ENCODE measurements at regions not wholly inside any gene's neighbourhood (a gene's known extent, or its start where the extent isn't known, plus 50 kb on each side); places are given as distances from the start of the nearest gene placed in this dataset.
"Not testable (repeated sequence)": the region's sequence is repeated elsewhere in the genome, so short reads cannot be mapped to it uniquely, and the experiment has no call there.

DNA sequence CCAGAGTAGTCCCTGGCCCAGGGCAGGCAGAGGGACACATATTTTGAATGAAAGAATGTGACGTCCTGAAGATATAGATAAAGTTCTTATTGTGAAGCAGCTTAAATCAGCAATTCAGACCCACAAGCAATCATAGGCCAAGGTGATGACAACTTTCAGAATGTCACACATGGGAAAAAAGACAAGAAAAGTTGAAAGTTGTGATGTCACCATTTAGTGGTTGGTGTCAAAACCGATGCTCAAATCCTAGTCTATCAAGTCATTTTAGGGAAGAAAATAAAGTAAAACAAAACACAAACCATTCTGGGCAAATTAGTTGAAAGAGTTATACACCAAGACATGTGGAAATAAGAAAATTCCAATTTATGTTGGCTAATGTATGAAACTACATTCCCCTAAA, 710.8 kb downstream of the DOK5 start:
- DNase-seq (ENCODE audit: low read depth in 2 of 3, low spot score in 2 of 3) = no peak

DNA sequence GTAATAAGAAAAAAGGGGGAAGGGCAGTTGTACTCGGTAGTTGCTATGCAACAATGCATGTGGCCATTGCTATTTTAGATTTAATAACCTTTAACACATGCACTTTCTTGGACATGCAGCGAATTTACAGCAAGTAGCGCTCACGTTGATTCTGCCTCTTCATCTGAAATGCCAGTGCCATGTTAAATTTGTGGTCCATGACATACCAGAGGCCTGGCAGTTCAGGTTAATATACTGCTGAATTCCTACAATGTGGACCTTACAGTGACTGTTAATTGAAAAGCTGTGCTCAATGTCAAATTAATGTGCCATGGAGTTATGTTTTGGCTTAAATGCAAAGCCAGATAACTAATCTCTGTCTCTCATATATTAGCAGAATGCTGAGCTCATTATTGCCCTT, 699.7 kb downstream of the DOK5 start:
- no peak for DNase-seq (ENCODE audit: low read depth in 2 of 3, low spot score in 2 of 3)

DNA sequence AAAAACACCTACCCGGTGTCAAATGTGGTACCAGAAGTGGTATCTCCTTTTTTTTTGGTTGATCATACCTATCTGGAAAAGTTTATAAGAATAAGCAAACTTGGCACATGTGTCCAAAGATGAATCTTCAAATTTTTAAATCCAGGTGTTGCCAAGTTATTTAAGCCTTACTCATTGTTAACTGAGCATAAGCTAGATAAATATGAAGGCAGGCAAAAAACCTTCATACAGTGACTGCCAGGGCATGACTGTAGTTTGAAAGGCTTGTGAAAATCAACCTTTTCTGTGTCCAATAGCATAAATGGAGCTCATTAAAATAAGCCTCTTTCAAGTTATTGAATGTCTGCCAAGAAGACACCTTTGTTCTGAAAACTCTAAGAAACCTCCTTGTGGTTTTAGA, 699.2 kb downstream of the DOK5 start:
- no peak for DNase-seq (ENCODE audit: low read depth in 2 of 3, low spot score in 2 of 3)

DNA sequence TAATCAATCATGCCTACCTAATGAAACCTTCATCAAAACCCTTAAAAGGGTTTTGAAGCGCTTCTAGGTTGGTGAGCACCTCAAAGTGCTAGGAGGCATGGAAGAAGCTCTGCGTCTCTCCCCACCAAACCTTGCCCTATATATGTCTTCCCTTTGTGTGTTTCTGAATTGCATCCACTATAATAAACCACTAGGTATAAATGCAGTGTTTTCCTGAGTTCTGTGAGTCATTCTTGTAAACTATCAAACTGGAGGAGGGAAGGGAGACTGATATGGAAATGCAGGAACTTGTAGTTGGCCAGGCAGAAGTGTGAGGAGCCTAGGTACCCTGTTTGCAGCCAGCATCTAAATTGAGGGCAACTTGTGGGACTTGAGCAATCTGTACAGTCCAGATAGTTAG, 698.8 kb downstream of the DOK5 start:
- DNase-seq (ENCODE audit: low read depth in 2 of 3, low spot score in 2 of 3) = no peak

DNA sequence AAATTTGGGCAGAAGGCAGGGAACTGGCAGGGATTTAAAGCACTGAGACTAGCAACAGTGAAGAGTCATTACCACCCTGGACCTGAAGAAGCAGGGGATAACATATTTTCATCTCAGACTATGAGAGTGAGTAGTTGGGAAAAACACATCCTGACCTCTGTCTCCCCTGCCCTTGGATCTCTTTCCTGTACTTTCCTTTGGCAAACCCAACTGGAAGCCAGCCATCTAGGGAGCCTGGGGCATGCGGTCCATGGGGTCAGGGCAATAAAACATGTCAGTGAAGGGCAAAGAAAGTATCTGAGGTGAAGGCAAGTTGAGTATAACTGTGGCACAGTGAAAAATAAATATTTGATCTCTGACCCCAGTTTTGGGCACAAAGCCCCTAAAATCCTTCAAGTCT, 698.2 kb downstream of the DOK5 start:
- DNase-seq (ENCODE audit: low read depth in 2 of 3, low spot score in 2 of 3) = no peak

DNA sequence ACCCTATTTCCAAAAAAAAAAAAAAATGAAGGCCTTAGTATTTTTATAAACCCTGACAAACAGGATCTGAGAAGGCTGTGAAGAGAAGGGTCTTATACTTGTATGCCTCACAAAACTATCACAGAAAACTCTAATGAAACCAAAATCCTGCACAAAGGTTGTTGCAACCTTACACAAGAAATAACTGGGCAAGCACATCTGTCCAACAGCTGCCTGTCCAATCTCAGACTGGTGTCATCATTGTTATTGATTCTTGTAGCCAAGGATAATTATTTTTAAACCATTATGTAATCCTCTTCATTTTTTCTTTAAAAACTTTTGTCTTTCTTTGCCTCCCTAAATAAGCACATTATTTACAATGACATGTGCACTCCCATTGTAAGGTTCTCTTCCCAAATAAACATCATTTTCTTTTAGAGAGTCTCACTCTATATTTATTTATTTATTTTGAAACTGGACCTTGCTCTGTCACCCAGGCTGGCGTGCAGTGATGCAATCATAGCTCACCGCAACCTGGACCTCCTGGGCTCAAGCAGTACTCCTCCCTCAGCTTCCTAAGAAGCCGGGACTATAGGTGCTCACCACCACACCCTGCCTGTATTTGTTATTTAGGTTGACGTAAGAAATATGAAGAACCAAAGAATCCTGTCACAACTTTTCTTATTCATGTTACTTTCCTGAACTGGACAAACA, 697.1 kb downstream of the DOK5 start:
- no peak for DNase-seq (ENCODE audit: low read depth in 2 of 3, low spot score in 2 of 3)

DNA sequence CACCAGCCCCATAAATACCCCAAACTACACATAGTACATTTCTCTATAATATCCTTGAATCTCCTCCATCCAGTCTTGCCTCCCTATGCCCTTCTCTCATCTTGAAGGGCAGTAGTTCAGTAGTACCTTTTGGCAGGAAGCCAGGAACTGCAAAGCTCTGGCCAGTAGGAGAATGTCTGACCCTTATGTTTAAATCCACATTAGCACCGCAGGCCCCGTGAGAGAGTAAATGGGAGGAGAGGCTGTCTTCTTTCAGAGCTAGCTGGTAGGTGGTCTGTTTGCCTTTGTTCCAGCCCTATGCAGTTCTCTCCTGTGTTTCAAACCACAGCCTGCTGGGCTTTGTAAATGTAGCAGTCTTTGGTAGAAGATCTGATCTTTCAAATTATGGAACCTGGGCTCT, 690.7 kb downstream of the DOK5 start:
- DNase-seq (ENCODE audit: low read depth in 2 of 3, low spot score in 2 of 3) = no peak

DNA sequence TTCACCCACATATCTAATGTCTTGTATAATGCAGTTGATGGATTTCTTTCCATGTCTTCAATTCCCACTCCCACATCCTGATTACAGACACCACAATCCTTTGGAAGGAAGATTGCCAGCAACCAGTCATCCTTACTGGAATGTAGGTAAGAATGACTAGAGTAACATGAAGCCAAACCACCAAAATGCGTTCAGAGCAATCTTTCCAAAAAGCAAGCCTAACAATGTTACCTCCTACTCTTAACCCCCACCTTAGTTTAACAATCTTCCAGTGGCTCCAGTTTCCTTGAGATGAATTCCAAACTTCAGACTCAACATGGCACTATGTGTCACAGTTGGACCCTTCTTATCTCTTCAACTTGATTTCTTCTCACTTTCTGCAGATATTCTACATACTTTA, 685.6 kb downstream of the DOK5 start:
- DNase-seq (ENCODE audit: low read depth in 2 of 3, low spot score in 2 of 3) = no peak

DNA sequence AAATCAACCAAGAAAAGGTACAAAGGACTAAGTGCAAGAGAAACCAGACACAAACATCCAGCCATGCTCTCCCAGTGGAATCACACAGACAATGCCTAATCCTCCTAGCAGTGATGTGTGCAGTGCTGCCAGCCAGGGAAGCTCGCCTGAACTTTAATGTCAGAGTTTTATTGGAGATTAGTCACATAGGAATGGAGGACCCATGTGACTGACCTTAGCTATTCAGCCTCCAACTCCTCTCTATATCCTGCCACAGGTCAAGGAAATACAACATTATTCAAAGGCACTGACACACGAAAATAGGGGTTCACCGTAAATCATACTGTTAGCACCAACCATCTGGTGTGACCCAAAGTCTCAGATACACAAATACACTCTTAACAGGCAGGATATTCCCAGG, 684.6 kb downstream of the DOK5 start:
- no peak for DNase-seq (ENCODE audit: low read depth in 2 of 3, low spot score in 2 of 3)

DNA sequence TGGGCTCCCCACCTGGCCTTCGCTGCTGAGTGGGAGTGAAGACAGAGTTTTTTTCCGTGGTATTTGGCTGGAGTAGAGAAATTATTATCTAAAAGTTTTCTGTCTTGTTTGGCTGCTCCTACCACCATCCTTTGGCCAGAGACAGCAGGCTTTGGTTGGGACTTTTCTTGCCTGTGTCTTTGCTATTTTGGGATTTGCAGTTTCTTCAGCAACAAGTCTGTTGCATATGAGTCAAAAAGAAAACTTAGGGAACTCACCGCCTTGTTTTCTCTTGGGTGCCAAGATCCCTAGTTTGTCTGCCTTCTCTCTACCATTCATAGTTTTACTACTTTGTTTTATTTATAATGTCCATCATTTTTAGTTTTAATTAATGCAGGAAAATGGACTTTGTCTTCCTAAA, 683.8 kb downstream of the DOK5 start:
- DNase-seq (ENCODE audit: low read depth in 2 of 3, low spot score in 2 of 3) = no peak

DNA sequence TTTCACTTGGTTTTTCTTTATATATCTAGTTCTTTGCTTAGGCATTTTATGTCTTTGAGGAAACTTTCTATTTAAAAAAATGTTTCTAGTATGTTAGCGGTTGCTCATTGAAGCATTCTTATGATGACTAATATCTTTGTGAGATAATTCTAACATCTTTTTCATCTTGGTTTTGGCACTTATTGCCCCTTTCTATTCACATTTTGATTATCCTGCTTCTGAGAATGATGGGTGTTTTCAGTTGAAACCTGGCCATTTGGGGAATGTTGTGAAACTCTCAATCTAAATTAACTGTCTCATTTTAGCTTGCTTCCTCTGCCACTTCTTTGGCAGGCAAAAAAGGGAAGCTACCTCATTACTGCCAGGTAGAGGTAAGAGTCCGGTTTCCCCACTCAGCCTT, 683.1 kb downstream of the DOK5 start:
- no peak for DNase-seq (ENCODE audit: low read depth in 2 of 3, low spot score in 2 of 3)

DNA sequence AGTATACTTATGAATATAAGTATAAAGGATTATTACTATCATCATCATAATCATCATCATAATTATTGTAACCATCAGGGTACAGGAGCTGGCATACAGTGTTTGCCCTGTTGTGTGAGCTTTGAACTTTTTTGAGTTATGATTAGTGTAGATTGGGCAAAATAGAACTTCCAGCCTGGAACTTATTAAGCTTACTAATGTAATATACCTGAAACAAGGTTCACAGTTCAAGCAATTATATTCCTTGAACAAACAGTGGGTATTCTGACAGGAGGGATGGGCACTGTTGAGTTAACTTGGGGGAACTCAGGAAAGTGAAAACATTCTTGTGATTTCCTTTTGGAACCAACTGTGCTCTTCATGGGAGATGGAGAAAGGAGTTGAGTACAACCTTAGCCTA, 680.0 kb downstream of the DOK5 start:
- no peak for DNase-seq (ENCODE audit: low read depth in 2 of 3, low spot score in 2 of 3)

DNA sequence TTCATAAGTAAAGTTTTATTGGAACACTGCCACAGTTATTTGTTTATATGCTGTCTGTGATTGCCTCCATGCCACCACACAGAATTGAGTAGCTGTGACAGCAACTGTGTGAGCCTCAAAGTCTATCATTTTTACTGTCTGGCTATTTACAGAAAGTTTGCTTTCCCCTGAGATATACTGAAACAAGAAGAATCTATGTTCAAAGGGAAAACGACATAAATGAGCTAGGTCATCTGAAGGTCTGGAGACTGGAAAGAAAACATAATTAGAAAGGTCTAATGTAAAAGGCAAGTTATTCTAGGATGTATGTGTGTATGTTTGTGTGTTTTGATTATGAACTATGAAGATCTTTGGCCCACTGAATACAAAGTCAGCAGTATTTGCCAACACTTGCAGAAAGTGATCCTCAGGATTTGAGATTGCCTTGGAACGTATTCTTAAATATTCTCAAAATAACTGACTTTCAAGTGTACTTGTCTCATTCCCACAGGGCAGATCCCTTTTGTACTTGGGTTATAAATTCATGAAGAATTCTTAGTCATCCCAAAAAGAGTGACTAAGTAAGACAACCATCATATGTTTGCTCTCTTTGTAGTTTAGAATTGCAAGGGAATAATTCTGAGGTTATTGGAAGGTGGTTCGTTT, 677.7 kb downstream of the DOK5 start:
- no peak for DNase-seq (ENCODE audit: low read depth in 2 of 3, low spot score in 2 of 3)

DNA sequence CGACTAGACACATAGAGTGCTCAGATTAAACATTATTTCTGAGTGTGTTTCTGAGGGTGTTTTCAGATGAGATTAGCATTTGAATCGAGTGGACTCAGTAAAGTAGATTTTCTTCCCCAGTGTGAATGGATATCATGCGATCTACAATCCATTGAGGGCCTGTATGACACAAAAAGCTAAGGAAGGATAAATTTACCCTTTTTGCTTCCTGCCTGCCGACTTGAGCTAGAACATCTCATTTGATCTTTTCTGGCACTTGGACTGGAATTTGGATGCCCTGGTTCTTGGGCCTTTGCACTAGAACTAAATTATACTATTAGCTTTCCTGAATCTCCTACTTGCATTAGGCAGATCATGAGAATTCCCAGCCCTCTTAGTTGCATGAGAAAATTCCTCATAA, 675.8 kb downstream of the DOK5 start:
- DNase-seq (ENCODE audit: low read depth in 2 of 3, low spot score in 2 of 3) = no peak

DNA sequence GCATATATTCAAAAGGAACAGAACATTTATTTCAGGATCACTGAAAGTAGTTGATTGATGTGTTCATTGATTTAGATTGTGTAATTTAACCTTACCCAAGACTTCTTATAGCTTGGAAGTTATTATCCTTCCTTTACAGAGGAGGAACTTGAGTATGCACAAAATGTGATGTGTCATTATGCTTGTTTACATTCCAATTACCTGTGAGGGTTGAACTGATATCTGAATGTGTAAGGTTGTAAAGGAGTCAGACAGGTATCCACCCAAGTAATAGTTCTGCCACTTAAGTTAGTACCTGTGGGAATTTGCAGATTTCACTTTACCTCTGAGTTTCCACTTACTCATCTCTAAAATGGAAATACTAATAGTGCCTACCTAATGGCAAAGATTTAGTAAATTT, 668.2 kb downstream of the DOK5 start:
- no peak for DNase-seq (ENCODE audit: low read depth in 2 of 3, low spot score in 2 of 3)

DNA sequence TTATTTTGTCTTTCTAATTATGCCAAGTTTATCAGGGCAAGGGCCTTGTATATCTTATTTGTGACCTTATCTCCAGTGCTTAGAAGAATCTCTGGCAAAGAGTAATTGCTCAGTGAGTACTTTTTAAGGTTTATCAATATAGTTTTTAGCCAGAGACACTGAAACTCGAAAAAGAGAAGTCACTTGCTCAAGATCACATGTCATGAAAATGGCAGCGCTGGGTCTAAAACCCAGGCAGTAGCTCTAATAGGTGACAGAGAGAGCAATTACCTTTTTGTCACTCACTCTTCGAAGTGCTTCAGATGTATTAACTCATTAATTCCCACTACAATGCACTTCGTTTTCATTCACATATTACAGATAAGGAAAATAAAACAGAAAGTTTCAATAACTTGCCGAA, 667.5 kb downstream of the DOK5 start:
- no peak for DNase-seq (ENCODE audit: low read depth in 2 of 3, low spot score in 2 of 3)

DNA sequence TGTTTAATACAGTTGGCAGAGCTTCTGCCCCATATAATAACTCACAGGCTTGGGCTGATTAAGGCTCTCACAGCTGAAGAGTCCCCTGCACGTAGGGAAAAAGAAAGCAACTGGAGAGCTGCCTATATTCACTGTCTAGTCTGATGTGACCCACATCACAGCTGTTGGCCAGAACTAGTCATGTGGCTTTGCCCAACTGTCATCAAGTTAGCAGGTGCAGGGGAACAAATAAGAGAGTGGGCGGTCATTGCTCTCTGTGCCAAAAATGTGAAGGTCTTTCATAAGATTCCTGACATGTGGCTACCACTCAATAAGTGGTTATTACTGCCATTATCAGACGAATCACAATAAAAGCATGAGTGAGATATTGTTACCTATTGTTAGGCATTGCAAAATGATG, 665.2 kb downstream of the DOK5 start:
- no peak for DNase-seq (ENCODE audit: low read depth in 2 of 3, low spot score in 2 of 3)

DNA sequence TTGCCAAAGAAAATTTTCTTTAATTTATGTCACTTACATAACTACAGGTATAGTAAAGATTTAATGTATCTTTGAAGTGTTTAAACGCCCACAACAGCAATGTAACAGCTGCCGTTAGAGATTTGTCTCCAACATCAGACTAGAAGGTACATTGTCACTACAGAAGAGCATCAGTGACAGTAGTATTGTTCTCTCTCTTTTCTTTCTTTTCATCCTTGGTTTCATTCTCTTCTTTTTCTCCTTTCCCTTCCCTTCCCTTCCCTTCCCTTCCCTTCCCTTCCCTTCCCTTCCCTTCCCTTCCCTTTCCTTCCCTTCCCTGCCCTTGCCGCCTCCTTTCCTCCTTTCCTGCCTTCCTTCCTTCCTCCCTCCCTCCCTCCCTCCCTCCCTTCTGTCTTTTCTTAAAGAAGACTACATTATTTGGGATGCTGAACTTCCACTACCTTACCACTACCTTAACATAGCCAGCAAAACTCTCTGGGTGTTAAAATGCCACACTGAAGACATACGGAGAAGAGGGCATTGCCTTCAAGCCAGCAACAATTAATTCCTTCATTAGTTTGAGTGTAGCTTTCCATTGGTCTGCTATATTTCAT, 663.9 kb downstream of the DOK5 start:
- DNase-seq (ENCODE audit: low read depth in 2 of 3, low spot score in 2 of 3) = no peak

DNA sequence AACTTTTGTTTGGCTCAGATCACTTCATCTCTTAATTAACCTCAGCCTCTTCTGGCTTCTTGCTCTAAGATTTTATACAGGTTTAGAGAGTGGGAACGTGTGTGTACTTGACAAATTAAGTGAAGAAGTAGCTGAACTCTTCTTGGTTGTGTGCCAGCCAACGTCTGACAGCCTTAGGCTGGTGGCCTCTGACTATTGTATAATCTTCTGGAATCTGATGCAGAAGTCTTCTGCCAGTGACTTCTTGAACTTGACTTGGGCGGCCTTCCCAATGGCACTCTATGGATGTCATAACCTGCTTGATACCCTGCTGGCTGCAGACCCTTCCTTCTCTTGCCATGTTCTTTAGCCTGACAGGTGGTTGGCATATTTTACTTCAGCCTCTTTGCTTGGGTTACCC, 660.5 kb downstream of the DOK5 start:
- DNase-seq (ENCODE audit: low read depth in 2 of 3, low spot score in 2 of 3) = no peak

DNA sequence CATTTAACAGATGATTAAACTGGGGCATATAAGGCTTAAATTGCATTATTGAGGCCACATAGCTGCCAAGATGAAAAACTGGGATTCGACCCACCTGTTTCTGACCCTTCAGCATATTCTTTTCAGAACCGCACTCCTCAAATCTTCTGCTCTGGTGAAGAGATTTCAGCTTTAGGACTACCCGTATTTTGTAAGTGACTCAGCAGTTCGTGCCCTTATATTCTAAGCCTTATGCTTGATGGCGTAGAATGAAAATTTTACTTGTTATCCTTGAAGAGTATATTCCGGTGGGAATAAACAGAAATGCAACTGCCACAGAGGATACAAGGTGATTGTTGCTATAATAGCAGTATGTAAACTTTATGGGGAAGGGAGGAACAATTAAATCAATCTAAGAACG, 657.1 kb downstream of the DOK5 start:
- DNase-seq (ENCODE audit: low read depth in 2 of 3, low spot score in 2 of 3) = no peak

DNA sequence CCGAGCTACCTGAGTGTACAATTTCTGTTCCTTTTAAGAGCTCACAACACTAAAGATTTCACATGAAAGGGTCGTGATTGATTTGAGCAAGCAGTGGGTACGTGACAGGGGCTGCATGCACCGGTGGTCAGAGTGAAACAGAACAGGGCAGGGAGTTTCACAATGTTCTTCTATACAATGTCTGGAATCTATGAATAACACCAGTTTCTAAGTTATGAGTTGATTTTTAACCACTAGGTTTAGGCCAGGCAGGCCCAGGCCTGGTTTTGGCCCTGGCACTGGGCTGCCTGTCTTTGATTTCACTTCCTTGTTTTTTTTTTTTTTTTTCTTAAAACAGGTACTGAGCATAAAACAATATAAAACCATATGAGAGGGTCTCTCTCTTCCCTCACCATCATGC, 642.2 kb downstream of the DOK5 start:
- not testable (repeated sequence) for DNase-seq (ENCODE audit: low read depth in 2 of 3, low spot score in 2 of 3)

DNA sequence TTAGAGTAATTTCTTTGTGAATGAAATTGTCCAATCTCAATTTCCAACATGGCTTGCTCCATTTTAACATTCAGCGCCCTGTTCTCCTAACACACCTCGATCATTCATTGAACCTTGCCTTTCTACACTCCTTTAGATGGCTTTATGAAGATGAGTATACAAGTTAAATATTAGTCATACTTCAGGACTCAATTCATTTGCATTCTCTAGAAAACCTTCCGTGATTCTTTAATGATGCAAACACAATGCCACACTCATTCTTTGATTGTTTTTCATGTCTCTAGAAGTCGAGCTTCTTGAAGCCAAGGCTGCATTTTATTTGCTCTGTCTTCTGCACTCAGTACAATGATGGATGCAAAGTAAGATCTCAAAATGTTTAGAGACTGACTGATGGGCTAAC, 641.2 kb downstream of the DOK5 start:
- no peak for DNase-seq (ENCODE audit: low read depth in 2 of 3, low spot score in 2 of 3)

DNA sequence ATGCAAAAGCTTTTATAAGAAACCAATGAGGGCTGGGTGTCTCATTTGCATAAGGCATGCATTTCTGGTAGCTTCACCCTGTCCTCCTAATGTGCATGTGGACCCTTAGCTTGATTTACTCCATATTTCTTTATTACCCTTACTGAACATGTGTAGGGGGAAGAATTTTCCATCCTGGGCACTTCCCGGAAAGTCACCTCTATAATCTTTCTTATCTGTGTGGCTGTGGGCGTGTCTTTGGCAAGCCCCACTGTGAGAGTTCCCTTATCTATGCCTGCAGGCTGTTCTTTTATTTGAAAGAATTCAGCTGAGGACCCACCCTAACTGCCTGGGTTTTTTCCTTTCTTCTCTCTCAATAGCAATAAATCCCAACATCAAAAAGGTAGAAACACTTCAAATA, 627.8 kb downstream of the DOK5 start:
- DNase-seq (ENCODE audit: low read depth in 2 of 3, low spot score in 2 of 3) = no peak

All from hematopoietic multipotent progenitor cell (in vitro differentiated cells).